H1 (cell line): ENCODE measurements at regions not wholly inside any gene's neighbourhood (a gene's known extent, or its start where the extent isn't known, plus 50 kb on each side); places are given as distances from the start of the nearest gene placed in this dataset.

Source experiments
- ATF2 ChIP-seq: IDR thresholded peaks from 2 replicates; pipeline ENCODE4 v1.6.1; 2012; ENCODE audit warnings: low read length, inconsistent platforms
- CEBPB ChIP-seq: IDR thresholded peaks from 2 replicates; pipeline ENCODE4 v1.6.1; 2012; ENCODE audit warnings: low read depth, low read length
- GABPA ChIP-seq: IDR thresholded peaks from 2 replicates; pipeline ENCODE4 v1.6.1; 2011; ENCODE audit warnings: mild to moderate bottlenecking, low read length, moderate library complexity, borderline replicate concordance; ENCODE audit not compliant: insufficient read depth
- JUND ChIP-seq: IDR thresholded peaks from 2 replicates; pipeline ENCODE4 v1.6.1; 2011; ENCODE audit warnings: mild to moderate bottlenecking, improper control_type of control experiment, low read length
- RAD21 ChIP-seq, 2 experiments: IDR thresholded peaks in 1 of 2; conservative IDR thresholded peaks in 1 of 2; 2 replicates each; pipeline ENCODE4 v1.6.1; 2011; ENCODE audit warnings: low read depth in 2 of 2, low read length in 2 of 2, improper control_type of control experiment in 1 of 2, inconsistent platforms in 1 of 2, mild to moderate bottlenecking in 1 of 2, moderate library complexity in 1 of 2
- RBBP5 ChIP-seq: IDR thresholded peaks from 2 replicates; pipeline ENCODE4 v1.7.1; 2012; ENCODE audit warnings: low read depth, mild to moderate bottlenecking, inconsistent platforms, low read length, moderate library complexity, borderline replicate concordance
- SIX5 ChIP-seq: IDR thresholded peaks from 2 replicates; pipeline ENCODE4 v1.6.1; 2011; ENCODE audit warnings: mild to moderate bottlenecking, low read depth, low read length
- ZNF274 ChIP-seq: IDR thresholded peaks from 2 replicates; pipeline ENCODE4 v1.7.0; 2012; ENCODE audit warnings: low read length, borderline replicate concordance; ENCODE audit errors: extremely low read depth

- TF ChIP-seq RBBP5 (no peak), JUND (no peak), GABPA (no peak), RAD21 (IDR thresholded peaks at IDR 0.05 in 1 of 2, conservative IDR thresholded peaks at IDR 0.05 in 1 of 2; ENCODE audit: low read depth in 2 of 2, low read length in 2 of 2) (no peak), SIX5 (no peak), ATF2 (no peak), ZNF274 (no peak), CEBPB (no peak)
Measured at GRCh38 chr12:3989218-3989550, 116.0 kb upstream of the PARP11 start.
